H1 (cell line): ENCODE measurements at regions not wholly inside any gene's neighbourhood (a gene's known extent, or its start where the extent isn't known, plus 50 kb on each side); places are given as distances from the start of the nearest gene placed in this dataset.

ENCODE experiments used
- CTCF ChIA-PET: fragments of 300-600 bp; sonication (Branson Sonifier 250); formaldehyde crosslinking; loops from one replicate; lab custom pipeline; 2021; ENCODE audit not compliant: partially characterized antibody; lab: Charles Lee
- POLR2A ChIA-PET: fragments of 300-600 bp; sonication (Branson Sonifier 250); formaldehyde crosslinking; loops from one replicate; lab custom pipeline; 2021; ENCODE audit warnings: inconsistent platforms; ENCODE audit not compliant: partially characterized antibody; lab: Charles Lee
- DNase-seq, 2 experiments: peaks; one replicate each; pipeline versions ENCODE4 v3.0.0 to v3.0.0-alpha.2; 2010 to 2022; ENCODE audit warnings: low spot score in 2 of 2, low read depth in 1 of 2, mixed read lengths in 1 of 2
- FAIRE-seq: peaks from 2 replicates; lab custom pipeline; 2011; peaks lifted over from hg19 to GRCh38; lab: Jason Lieb, UNC
- H2AFZ ChIP-seq: 2 replicates; pipeline ENCODE4 v1.8.1; 2012; ENCODE audit warnings: low read length, inconsistent platforms
- H2AK5ac ChIP-seq: 2 replicates; pipeline ENCODE4 v1.6.1; 2013; ENCODE audit warnings: low read depth, low read length
- H2BK120ac ChIP-seq: replicated peaks from 2 replicates; pipeline ENCODE3; 2013; ENCODE audit warnings: low read depth, low read length, inconsistent platforms
- H2BK12ac ChIP-seq: 2 replicates; pipeline ENCODE4 v1.6.1; 2013; ENCODE audit warnings: low read depth, low read length
- H2BK15ac ChIP-seq: 2 replicates; pipeline ENCODE4 v1.6.1; 2013; ENCODE audit warnings: low read length
- H2BK20ac ChIP-seq: 2 replicates; pipeline ENCODE4 v1.6.1; 2013; ENCODE audit warnings: low read length
- H2BK5ac ChIP-seq: 2 replicates; pipeline ENCODE4 v1.6.1; 2013; ENCODE audit warnings: low read depth, low read length
- H3K14ac ChIP-seq: 2 replicates; pipeline ENCODE4 v1.6.1; 2013; ENCODE audit warnings: inconsistent platforms; ENCODE audit not compliant: insufficient read length
- H3K18ac ChIP-seq: 2 replicates; pipeline ENCODE4 v1.6.1; 2013; ENCODE audit warnings: low read length; ENCODE audit errors: extremely low read depth
- H3K23ac ChIP-seq: 2 replicates; pipeline ENCODE4 v1.6.1; 2013; ENCODE audit warnings: inconsistent platforms; ENCODE audit not compliant: insufficient read length
- H3K23me2 ChIP-seq: 2 replicates; pipeline ENCODE4 v1.6.1; 2013; ENCODE audit warnings: low read depth, low read length
- H3K27ac ChIP-seq: 2 replicates; pipeline ENCODE4 v1.6.1; 2011; ENCODE audit warnings: low read depth, low read length, inconsistent platforms
- H3K27me3 ChIP-seq, 4 experiments: replicated peaks in 1 of 4; 1 replicate in 1 of 4; 2 replicates in 3 of 4; pipeline versions ENCODE4 v1.6.1 to v1.8.1; 2011 to 2013; ENCODE audit warnings: low read length in 3 of 4, mild to moderate bottlenecking in 3 of 4, inconsistent platforms in 2 of 4, mixed read lengths in 2 of 4, moderate library complexity in 1 of 4; ENCODE audit not compliant: control insufficient read depth in 3 of 4, insufficient read depth in 3 of 4; ENCODE audit errors: extremely low read depth in 1 of 4
- H3K36me3 ChIP-seq, 4 experiments: 2 replicates each; pipeline versions ENCODE4 v1.6.1 to v1.8.1; 2011 to 2013; ENCODE audit warnings: mild to moderate bottlenecking in 4 of 4, low read length in 3 of 4, moderate library complexity in 2 of 4, control low read depth in 1 of 4, inconsistent platforms in 1 of 4; ENCODE audit not compliant: insufficient read depth in 4 of 4, control insufficient read depth in 2 of 4
- H3K4ac ChIP-seq: replicated peaks from 2 replicates; pipeline ENCODE3; 2013; ENCODE audit warnings: low read length, low read depth, mixed read lengths, inconsistent platforms; ENCODE audit not compliant: insufficient read length
- H3K4me1 ChIP-seq, 4 experiments: replicated peaks in 1 of 4; 1 replicate in 1 of 4; 2 replicates in 3 of 4; pipeline versions ENCODE4 v1.6.1 to v1.8.1; 2011 to 2013; ENCODE audit warnings: low read length in 3 of 4, inconsistent platforms in 2 of 4, mixed read lengths in 1 of 4; ENCODE audit not compliant: insufficient read depth in 4 of 4, control insufficient read depth in 3 of 4
- H3K4me2 ChIP-seq, 2 experiments: 2 replicates each; pipeline versions ENCODE4 v1.6.1 to v1.8.1; 2011 to 2013; ENCODE audit warnings: low read depth in 2 of 2, low read length in 2 of 2, control low read depth in 1 of 2, inconsistent platforms in 1 of 2, mild to moderate bottlenecking in 1 of 2; ENCODE audit not compliant: insufficient read depth in 1 of 2
- H3K4me3 ChIP-seq, 4 experiments: fragments of 200-600, 300-600 bp in 1 of 4; sonication (generic), shearing (Covaris generic), sonication (Bioruptor Twin) in 1 of 4; 2 replicates each; pipeline versions ENCODE4 v1.5.1 to v1.8.1; 2011 to 2016; ENCODE audit warnings: low read length in 4 of 4, low read depth in 3 of 4, control low read depth in 2 of 4, inconsistent platforms in 2 of 4, mild to moderate bottlenecking in 2 of 4, mixed read lengths in 1 of 4, moderate library complexity in 1 of 4; ENCODE audit not compliant: insufficient read depth in 2 of 4; ENCODE audit errors: extremely low read depth in 1 of 4
- H3K56ac ChIP-seq: replicated peaks from 2 replicates; pipeline ENCODE3; 2013; ENCODE audit warnings: low read depth, mild to moderate bottlenecking, mixed read lengths, low read length, inconsistent platforms; ENCODE audit not compliant: insufficient read length
- H3K79me1 ChIP-seq: 2 replicates; pipeline ENCODE4 v1.6.1; 2013; ENCODE audit warnings: low read depth, low read length, control low read depth
- H3K79me2 ChIP-seq, 2 experiments: 2 replicates each; pipeline versions ENCODE4 v1.6.1 to v1.8.1; 2012 to 2013; ENCODE audit warnings: low read length in 2 of 2, mild to moderate bottlenecking in 2 of 2, inconsistent platforms in 1 of 2; ENCODE audit not compliant: insufficient read depth in 2 of 2, control insufficient read depth in 1 of 2
- H3K9ac ChIP-seq, 4 experiments: replicated peaks in 1 of 4; 1 replicate in 1 of 4; 2 replicates in 3 of 4; pipeline versions ENCODE4 v1.6.1 to v1.8.1; 2011 to 2013; ENCODE audit warnings: low read depth in 3 of 4, low read length in 3 of 4, control low read depth in 2 of 4, mild to moderate bottlenecking in 2 of 4, moderate library complexity in 2 of 4, inconsistent platforms in 1 of 4; ENCODE audit errors: extremely low read depth in 1 of 4
- H3K9me3 ChIP-seq, 2 experiments: 2 replicates each; pipeline versions ENCODE4 v1.6.1 to v1.8.1; 2012 to 2013; ENCODE audit warnings: mild to moderate bottlenecking in 2 of 2, moderate library complexity in 2 of 2, control low read depth in 1 of 2, inconsistent platforms in 1 of 2, low read depth in 1 of 2, low read length in 1 of 2, mixed read lengths in 1 of 2; ENCODE audit not compliant: insufficient read depth in 2 of 2
- H4K20me1 ChIP-seq, 2 experiments: replicated peaks in 1 of 2; 2 replicates each; pipeline versions ENCODE3 to v1.8.1; 2011 to 2013; ENCODE audit warnings: inconsistent platforms in 2 of 2, low read length in 2 of 2, mild to moderate bottlenecking in 1 of 2; ENCODE audit not compliant: insufficient read depth in 2 of 2, control insufficient read depth in 1 of 2
- H4K5ac ChIP-seq: 2 replicates; pipeline ENCODE4 v1.6.1; 2013; ENCODE audit warnings: low read length, low read depth, mixed read lengths, inconsistent platforms; ENCODE audit not compliant: insufficient read length
- H4K8ac ChIP-seq: 2 replicates; pipeline ENCODE4 v1.8.0; 2013; ENCODE audit warnings: mild to moderate bottlenecking, moderate library complexity, low read length, inconsistent platforms; ENCODE audit not compliant: insufficient read depth; ENCODE audit errors: extremely low read depth
- H4K91ac ChIP-seq: replicated peaks from 2 replicates; pipeline ENCODE3; 2013; ENCODE audit warnings: low read length, mixed read lengths, inconsistent platforms; ENCODE audit not compliant: insufficient read length
- CBX5 ChIP-seq: fragments of 300-800, 300-1000 bp; sonication (generic); IDR thresholded peaks from 2 replicates; pipeline ENCODE4 v1.7.1; 2016; ENCODE audit warnings: antibody characterized with exemption, low read length, low read depth
- CBX8 ChIP-seq: fragments of 300-800, 300-1000 bp; sonication (generic); IDR thresholded peaks from 2 replicates; pipeline ENCODE4 v1.7.1; 2016; ENCODE audit warnings: low read depth, low read length, borderline replicate concordance
- CEBPB ChIP-seq: IDR thresholded peaks from 2 replicates; pipeline ENCODE4 v1.6.1; 2012; ENCODE audit warnings: low read depth, low read length
- GTF2F1 ChIP-seq: IDR thresholded peaks from 2 replicates; pipeline ENCODE4 v1.6.1; 2012; ENCODE audit warnings: low read depth, low read length, improper control_type of control experiment, borderline replicate concordance
- KDM1A ChIP-seq: fragments of 200-600, 300-600 bp; sonication (generic); IDR thresholded peaks from 2 replicates; pipeline ENCODE4 v1.7.1; 2016; ENCODE audit warnings: mild to moderate bottlenecking, low read length, borderline replicate concordance
- POLR2A ChIP-seq, 2 experiments: IDR thresholded peaks; 1 replicate in 1 of 2; 2 replicates in 1 of 2; pipeline ENCODE4 v1.6.1; 2011; ENCODE audit warnings: low read depth in 2 of 2, low read length in 2 of 2, mild to moderate bottlenecking in 2 of 2; ENCODE audit errors: control extremely low read depth in 1 of 2
- POLR2AphosphoS5 ChIP-seq: IDR thresholded peaks from 2 replicates; pipeline ENCODE4 v1.6.1; 2011; ENCODE audit warnings: low read depth, low read length
- RXRA ChIP-seq: IDR thresholded peaks from 2 replicates; pipeline ENCODE4 v1.6.1; 2011; ENCODE audit warnings: low read depth, mild to moderate bottlenecking, low read length, moderate library complexity; ENCODE audit not compliant: insufficient read depth
- SIN3A ChIP-seq, 2 experiments: IDR thresholded peaks in 1 of 2; conservative IDR thresholded peaks in 1 of 2; 2 replicates each; pipeline ENCODE4 v1.6.1; 2011 to 2012; ENCODE audit warnings: low read length in 2 of 2, improper control_type of control experiment in 1 of 2, low read depth in 1 of 2, mild to moderate bottlenecking in 1 of 2
- SP4 ChIP-seq: IDR thresholded peaks from 2 replicates; pipeline ENCODE4 v1.6.1; 2012; ENCODE audit warnings: low read length, inconsistent platforms
- SRF ChIP-seq: IDR thresholded peaks from 2 replicates; pipeline ENCODE4 v1.6.1; 2011; ENCODE audit warnings: mild to moderate bottlenecking, low read depth, low read length, moderate library complexity
- TAF7 ChIP-seq: optimal IDR thresholded peaks from 2 replicates; pipeline ENCODE3; 2011; ENCODE audit warnings: low read depth, mild to moderate bottlenecking, inconsistent platforms, low read length, moderate library complexity, borderline replicate concordance
- TEAD4 ChIP-seq: IDR thresholded peaks from 2 replicates; pipeline ENCODE4 v1.6.1; 2012; ENCODE audit warnings: low read depth, low read length, inconsistent platforms, mixed read lengths
- USF2 ChIP-seq: IDR thresholded peaks from 2 replicates; pipeline ENCODE4 v1.6.1; 2011; ENCODE audit warnings: low read length, improper control_type of control experiment
- WGBS, 2 experiments: shearing (Covaris generic) in 1 of 2; methylation state at CpG; one replicate each; pipeline versions ENCODE4 v1.1.6 to v1.1.7; 2013 to 2015; ENCODE audit warnings: low lambda C conversion rate in 2 of 2, mixed read lengths in 2 of 2, inconsistent platforms in 1 of 2, low coverage in 1 of 2, missing lambda C conversion rate in 1 of 2; ENCODE audit not compliant: insufficient replicate concordance in 2 of 2, insufficient coverage in 1 of 2, insufficient read length in 1 of 2; ENCODE audit errors: extremely low coverage in 1 of 2, missing lambda C conversion rate in 1 of 2; 5-methylcytosine and 5-hydroxymethylcytosine counted together

GRCh38 chr1:93764366-93764750 lies 82.7 kb upstream of the BCAR3 start:
- Histone ChIP-seq H3K23ac (no peak overlapping the region), H3K4ac (no peak overlapping the region), H3K4me1 (peaks cover 5 to 10% (median 7%) of the 10 kb centered on the region in 4 experiments), H3K79me2 (no peaks in the 10 kb centered on the region), H2BK12ac (no peak overlapping the region), H2BK120ac (no peak overlapping the region), H3K14ac (no peak overlapping the region), H3K18ac (no peak overlapping the region), H3K23me2 (peaks cover 2% of the 10 kb centered on the region; the same call in 1 of the 2 replicates), H4K20me1 (no peaks in the 10 kb centered on the region), H3K4me3 (no peak overlapping the region), H3K36me3 (no peaks in the 10 kb centered on the region), H2BK15ac (no peak overlapping the region), H3K27me3 (no peaks in the 10 kb centered on the region), H2BK20ac (no peak overlapping the region), H3K27ac (no peak overlapping the region), H2BK5ac (no peak overlapping the region), H4K91ac (no peak overlapping the region), H3K9me3 (no peaks in the 10 kb centered on the region), H3K79me1 (no peaks in the 10 kb centered on the region; the same call in 1 of the 2 replicates), H2AK5ac (no peak overlapping the region), H4K8ac (no peak overlapping the region), H4K5ac (no peak overlapping the region), H3K4me2 (no peak overlapping the region), H3K56ac (no peak overlapping the region), H3K9ac (no peak overlapping the region), H2AFZ (no peak overlapping the region)
- 91% methylated on average over 3 of the region's 5 CpGs; no CpG with 5 or more reads in 1 of the 2 experiments for WGBS, 2 experiments
- POLR2A ChIA-PET: interaction anchor here (1.2 kb wide), 1 partner anchor 14 kb away, joined by 3 read pairs; no protein-coding TSS in a partner anchor
- DNase-seq (no peak), FAIRE-seq (no peak)
- TF ChIP-seq KDM1A: no peak
- no peak for TF ChIP-seq TAF7
- no peak for TF ChIP-seq POLR2A (IDR thresholded peaks at IDR 0.05; ENCODE audit: control extremely low read depth in 1 of 2, low read depth in 2 of 2, low read length in 2 of 2)
- TF ChIP-seq CEBPB: no peak
- TF ChIP-seq SIN3A (conservative IDR thresholded peaks at IDR 0.05 in 1 of 2, IDR thresholded peaks at IDR 0.05 in 1 of 2; ENCODE audit: low read depth in 1 of 2, low read length in 2 of 2): no peak
- TF ChIP-seq USF2: no peak
- no peak for TF ChIP-seq RXRA
- TF ChIP-seq POLR2AphosphoS5: no peak
- no peak for TF ChIP-seq GTF2F1
- TF ChIP-seq TEAD4: no peak
- TF ChIP-seq SRF: no peak
- TF ChIP-seq SP4: no peak
- TF ChIP-seq CBX8: no peak
- no peak for TF ChIP-seq CBX5
- CTCF ChIA-PET: interaction anchor here (0.5 to 2.9 kb wide), 3 partner anchors 13 to 135 kb away, joined by 3 to 18 read pairs (median 3); no protein-coding TSS in a partner anchor
